Prostate gland (tissue), 2 donors: ENCODE measurements at regions not wholly inside any gene's neighbourhood (a gene's known extent, or its start where the extent isn't known, plus 50 kb on each side); places are given as distances from the start of the nearest gene placed in this dataset.

Source experiments
- CTCF ChIP-seq, 4 experiments: fragments of 200-600 bp in 2 of 4; fragments of 450-650 bp in 2 of 4; sonication (generic) in 2 of 4; IDR thresholded peaks; 1 replicate in 3 of 4; 2 replicates in 1 of 4; pipeline ENCODE4 v1.5.1; 2016 to 2019; ENCODE audit warnings: antibody characterized with exemption in 4 of 4, mild to moderate bottlenecking in 2 of 4, moderate library complexity in 2 of 4
- POLR2A ChIP-seq: fragments of 450-650 bp; IDR thresholded peaks from one replicate; pipeline ENCODE4 v1.6.1; 2016; ENCODE audit warnings: antibody characterized with exemption, mild to moderate bottlenecking

GRCh38 chr1:103197216-103197615 is 88.9 kb upstream of the COL11A1 start:
- TF ChIP-seq POLR2A: no peak
- no peak for TF ChIP-seq CTCF (IDR thresholded peaks at IDR 0.05)
